ENCODE measurements at regions not wholly inside any gene's neighbourhood (a gene's known extent, or its start where the extent isn't known, plus 50 kb on each side); places are given as distances from the start of the nearest gene placed in this dataset.

DNA sequence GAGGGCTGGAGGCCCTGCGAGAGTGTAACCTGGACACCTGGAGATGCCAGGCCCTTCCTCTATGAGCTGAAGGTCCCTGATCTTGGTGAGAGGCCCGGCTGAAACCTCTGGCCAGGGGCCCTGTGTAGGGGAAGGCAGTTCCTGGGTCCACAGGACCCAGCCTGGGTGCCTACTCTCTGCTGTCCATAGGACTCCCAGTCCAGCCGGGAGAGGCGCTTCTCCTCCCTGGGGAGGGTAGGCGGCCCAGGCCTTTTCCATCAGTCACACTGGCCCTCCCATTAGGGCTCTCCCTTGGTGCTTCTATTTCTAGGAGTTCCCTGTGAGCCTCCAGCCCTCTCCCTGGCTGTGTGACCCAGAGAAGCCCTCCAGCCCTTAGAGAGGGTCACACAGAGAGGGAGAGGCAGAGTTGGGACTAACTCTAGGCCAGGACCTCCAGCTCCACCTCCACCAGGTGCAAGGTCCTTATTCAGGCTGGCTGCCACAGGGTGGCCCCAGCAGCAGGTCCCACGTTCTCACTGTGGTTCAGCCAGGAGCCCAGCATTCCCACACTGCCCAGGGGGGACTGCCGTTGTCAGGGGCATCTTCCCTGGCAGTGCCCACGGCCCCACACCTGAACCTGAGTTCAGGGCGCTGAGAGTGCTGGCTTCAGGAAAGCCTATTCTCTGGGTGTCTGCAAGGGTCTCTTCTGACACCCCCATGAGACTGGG, 146.8 kb downstream of the SMAD6 start:
- DNase-seq: no peak

GRCh38 chr15:66849393-66849745, 147.3 kb downstream of the SMAD6 start:
- no peak for DNase-seq

DNA sequence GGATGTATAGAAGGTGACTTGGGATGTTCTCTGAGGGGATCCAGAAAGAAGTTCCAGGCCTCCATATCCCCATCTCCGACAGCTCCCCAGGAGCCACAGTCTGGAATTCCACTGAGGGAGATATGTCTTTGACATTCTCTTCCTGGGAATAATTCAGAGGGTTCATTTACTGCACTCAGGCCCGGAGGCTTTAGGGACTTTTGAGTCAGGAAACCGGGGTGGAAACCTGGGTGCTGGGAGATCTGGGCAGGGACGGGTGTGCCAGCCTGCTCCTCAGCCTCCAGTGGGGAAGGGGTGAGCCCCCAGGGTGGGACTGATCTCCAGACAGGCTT, 147.7 kb downstream of the SMAD6 start:
- DNase-seq: no peak

DNA sequence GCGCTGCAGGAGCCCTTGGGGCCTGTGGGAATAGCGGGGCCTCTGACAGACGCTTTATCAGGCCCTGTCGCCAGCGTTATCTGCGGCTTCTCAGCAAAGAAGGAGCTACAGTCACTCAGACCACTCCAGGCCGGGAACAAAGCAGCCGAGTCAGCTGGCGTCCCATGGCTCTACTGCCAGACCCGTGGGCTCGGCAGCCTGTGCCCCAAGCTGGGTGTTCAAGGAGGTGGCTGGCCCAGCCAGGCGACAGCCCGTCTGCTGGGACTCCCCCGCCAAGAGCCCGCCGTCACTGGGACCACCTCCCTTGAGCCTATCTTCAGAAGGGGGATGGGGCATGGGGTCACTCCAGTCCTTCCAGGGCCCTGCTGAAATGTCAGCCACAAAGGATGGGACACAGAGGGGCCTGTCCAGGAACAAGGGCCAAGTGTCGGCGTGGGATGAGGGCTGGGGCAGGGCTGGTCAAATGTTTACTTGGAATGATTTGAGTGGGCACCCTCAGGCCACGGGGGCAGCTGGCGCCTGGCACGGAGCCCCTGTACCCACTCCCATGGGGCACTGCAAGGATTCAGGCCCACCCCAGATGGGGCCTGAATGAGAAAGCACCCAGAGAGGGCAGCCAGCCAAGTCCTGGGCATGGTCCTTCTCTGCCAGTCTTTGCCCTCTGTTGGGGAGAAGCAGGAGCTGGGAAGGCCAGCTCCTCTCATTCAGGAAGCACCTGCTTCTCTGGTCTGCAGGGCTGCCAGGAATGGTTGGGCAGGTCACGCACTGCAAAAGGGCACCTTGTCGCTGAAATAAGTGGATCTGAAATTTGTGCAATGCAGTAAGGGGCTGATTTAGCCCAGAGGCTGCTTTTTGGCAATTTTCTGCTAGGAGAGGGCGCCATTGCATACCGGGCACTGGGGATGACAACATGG, 148.3 kb downstream of the SMAD6 start:
- no peak for DNase-seq

GRCh38 chr15:66850996-66851310, 148.9 kb downstream of the SMAD6 start:
- no peak for DNase-seq

GRCh38 chr15:66851311-66852063, 149.5 kb downstream of the SMAD6 start:
- peak; percentile 52 for DNase-seq

DNA sequence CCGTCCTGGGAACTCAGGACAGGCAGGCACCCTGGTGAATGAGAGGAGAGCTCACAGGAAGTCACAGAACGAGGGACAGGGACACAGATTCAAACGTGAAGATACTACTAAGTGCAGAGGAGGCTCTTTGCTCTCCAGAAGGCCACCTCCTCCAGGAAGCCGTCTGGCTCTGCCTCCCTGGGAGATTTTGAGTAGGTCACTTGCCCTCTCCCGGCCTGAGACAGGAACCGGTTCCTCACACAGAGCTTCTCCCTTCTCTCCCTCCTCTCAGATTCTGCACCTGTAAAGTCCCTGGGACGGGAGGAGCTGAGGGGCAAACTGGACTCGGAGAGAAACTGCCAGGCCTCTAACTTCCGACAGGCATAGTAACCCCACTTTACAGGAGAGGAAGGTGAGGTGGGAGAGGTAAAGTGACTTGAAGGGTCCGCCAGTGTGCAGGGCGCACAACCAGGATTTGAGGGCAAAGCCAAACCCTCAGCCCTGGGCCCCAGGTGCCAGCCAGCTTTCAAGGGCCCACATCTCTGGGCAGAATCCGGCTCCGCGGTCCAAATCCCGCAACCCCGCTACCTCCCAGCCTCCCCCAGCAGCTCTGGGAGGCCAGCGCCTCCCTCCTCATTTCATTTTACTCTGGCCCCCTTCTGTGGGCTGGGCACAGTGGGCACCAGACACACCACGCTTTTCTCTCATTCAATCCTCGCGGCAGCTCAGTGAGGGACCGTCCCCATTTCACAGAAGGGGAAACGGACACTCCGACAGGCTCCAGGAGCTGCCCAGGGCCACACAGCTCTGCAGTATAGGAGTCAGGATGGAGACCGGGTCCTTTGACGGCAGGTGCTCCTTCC, 150.2 kb downstream of the SMAD6 start:
- DNase-seq: no peak

- no peak for DNase-seq
Measured at GRCh38 chr15:66854012-66854965, 152.3 kb downstream of the SMAD6 start.

DNA sequence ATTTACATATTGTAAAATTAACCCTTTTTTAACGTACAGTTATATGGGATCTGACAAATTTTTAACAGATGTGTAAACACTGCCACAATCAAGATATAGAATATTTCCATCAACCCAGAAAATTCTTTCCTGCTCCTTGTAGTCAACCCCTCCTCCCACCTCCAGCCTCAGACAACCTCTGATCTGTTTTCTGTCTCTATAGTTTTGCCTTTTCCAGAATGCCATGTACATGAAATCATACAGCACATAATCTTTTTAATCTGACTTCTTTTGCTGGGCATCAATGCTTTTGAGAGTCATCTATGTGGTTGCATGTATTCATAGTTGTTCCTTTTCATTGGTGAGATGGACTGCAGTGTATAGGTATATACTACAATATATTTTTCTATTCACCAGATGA, 153.0 kb downstream of the SMAD6 start:
- DNase-seq: no peak

GRCh38 chr15:66857694-66858093, 155.7 kb downstream of the SMAD6 start:
- no peak for DNase-seq

DNA sequence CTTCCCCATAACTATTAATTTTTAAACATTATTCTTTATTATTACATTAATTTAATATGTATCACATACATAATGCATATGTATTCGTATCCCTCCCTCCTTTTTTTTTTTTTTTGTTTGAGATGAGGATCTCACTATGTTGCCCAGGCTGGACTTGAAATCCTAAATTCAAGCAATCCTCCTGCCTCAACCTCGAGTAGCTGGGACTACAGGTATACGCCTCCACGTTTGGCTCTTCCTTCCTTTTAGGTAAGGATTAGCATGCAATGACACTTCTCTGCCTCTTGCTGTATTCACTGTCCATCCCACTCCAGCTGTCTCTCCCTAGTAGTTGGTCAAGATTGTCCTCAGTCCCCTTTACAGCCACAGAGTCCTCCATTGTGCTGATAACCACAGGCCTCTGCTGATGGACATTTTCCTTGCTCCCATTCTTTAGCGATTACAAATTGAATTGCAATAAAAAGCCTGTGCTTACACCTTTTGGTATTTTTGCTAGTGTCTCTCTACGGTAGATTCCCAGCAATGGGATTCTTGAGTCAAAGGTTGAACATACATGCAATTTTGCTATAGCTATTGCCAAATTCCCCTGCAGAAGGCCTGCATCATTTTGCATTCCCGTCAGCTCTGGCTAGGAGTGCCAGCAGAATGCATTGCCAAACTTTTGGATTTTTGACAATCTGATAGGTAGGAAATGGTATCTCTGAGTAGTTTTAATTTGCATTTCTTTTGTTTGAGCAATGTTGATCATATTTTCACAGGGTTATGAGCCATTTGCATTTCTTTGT, 156.6 kb downstream of the SMAD6 start:
- DNase-seq: no peak

GRCh38 chr15:66859688-66860253, 157.7 kb downstream of the SMAD6 start:
- no peak for DNase-seq

DNA sequence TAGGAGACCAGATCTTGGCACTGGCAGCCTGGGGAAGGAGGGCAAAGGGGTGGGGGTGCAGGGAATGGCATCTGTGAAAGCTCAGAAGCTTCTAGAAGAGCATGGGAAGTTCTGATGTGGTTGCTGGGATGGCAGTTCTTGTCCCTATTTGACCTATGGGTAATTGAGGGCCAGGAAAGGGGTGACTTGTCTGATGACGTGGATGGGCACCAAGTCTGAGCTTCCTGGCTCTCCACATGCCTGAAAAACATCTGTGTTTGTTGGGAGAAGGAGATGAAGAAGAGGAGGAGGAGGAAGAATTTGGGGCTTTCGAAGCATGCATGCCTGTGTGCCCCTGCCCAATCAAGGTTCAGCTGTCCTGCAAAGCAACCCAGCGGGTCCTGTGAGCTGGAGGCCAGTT, 158.8 kb downstream of the SMAD6 start:
- DNase-seq: no peak

DNA sequence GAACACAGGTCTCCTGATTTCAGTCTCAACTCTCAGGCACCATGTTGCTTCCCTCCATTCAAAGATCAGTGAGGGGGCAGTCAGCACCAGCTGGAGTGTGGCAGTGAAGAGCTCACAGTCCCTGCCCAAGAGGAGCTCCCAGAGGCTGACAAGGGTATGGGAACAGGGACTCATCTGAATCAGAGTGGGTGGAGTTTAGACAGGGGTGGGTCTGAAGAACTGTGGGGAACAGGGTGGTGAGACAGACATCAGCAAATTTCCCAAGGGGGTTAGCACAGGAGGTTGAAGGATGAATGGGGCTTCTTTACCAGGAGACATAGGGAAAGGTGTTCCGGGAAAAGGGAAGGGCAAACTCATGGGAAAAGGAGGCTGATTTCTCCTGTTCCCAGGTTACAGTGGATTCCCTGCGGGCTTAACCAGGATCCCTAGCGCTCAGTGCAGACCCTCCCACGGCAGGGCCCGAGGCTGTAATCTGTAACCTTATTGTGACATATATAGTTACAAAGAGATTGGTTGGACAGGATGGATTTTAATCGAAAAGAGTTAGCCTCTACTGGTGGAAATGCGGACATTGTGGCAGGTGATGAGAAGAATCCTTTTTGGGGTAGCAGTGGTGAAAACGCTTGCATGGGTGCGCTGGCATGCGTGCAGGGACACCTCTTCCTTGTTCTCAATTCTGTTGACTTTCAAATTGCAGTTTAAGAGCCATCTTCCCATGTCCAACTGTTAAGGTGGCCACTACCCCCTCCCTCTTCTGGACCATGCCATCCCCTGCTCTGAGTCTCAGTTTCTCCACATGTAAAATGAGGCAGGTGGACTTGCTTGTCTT, 160.3 kb downstream of the SMAD6 start:
- no peak for DNase-seq

GRCh38 chr15:66862940-66863335, 160.9 kb downstream of the SMAD6 start:
- DNase-seq: no peak

DNA sequence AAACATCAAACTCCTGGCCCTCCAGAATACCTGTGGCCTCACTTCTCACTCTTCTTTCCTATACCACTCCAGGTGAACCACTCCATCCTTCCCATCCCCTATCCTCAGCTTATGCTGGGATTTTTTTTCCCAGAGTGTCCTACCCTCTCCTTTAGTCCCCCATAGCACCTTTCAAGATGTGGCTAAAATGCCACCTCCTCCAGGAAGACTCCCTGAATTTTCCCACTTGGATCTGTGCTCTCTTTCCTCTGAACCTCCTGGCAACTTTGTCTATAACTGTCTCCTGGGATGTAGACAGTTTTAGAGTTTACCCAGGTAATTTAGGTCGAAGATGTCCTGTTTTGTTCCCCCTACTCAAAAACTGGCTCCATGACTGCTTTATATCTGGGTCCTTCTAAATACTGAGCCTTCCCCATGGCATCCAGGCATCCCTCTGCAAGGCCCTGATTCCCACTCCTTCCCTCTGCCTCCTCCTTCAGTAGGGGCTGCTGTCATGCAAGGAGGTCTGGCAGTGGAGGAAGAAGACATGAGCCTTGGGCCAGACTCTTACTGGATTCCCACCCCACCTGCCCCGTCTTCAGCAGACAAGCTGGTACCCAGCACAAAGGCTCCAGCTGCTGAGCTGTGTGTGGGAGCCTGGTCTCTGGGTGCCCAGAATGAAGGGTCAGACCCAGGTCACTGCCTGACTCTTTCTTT, 161.5 kb downstream of the SMAD6 start:
- no peak for DNase-seq

DNA sequence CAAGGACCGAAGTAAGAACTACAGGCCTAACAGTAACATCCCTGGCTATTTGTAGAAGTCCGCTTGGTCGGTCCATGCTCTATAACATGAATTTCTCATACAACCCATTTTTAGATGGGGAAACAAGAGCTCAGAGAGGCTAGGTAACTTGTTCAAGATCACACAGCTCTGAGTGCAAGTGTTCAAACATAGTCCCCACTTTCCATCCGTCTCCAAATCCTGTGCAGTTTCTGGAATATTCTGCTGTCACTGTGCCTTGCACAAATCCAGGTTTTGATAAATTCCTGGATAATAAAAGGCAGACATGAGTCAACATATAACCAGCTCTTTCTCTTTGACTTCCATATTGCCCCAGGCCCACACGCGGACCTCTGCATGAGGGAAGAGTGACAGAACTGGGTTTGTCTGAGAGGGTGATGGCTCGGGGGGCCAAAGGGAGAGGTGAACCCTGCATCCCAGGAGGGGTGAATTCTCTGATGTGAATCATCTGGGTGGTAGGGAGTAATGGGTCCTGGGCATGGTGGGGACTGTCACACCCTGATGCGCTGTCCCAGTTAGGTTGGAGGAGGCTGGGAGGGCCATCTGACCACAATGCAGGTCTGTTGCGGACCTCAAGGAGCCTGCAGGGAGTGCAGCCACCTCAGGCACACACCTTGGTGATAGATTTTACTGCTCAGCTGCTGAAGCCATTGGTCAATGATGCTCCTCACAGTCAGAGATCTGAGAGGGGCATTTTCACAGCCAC, 162.2 kb downstream of the SMAD6 start:
- no peak for DNase-seq

DNA sequence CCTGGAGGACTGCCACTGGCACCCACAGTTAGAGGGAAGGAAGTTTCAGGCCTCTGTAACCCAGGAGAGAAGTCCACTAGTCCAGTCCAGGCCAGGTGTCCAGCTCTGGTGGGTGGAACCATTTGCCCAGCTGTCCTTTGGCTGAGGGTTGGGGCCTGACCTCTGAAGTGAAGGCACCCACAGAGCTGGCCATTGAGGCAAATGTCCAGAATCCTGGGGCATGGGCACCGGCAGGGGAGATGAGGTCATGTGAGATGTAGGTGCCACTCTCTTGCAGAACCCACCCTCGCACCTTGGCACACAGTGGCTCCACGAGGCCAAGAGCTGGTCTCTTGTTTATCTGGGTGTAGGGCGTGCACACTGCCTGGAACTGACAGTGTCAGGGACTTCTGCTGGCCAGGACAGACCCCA, 162.8 kb downstream of the SMAD6 start:
- DNase-seq: no peak

All from SHP77 treated with DMSO at 0.1 percent for 48 hours (cell line).